GM13977 (cell line): ENCODE measurements at regions not wholly inside any gene's neighbourhood (a gene's known extent, or its start where the extent isn't known, plus 50 kb on each side); places are given as distances from the start of the nearest gene placed in this dataset.

Experiments used
- DNase-seq: peaks from one replicate; pipeline ENCODE4 v3.0.0; 2012; ENCODE audit warnings: low spot score
- in situ Hi-C: fragments of 300-500 bp; cut with MboI; formaldehyde crosslinking; loops from one replicate; pipeline ENCODE4 v1.12.0; 2022; ENCODE audit warnings: low sequenced_read_pairs, low pct_unique_long_range_greater_than_20kb, mixed read lengths, inconsistent platforms; ENCODE audit not compliant: unreplicated experiment
- TF ChIP-seq, protein P1 (sequence below): IDR thresholded peaks from 2 replicates; pipeline ENCODE4 v1.5.1; 2012; ENCODE audit warnings: mild to moderate bottlenecking, control low read depth; ENCODE audit not compliant: insufficient read depth; ENCODE audit errors: extremely low read depth, missing control alignments

GRCh38 chr7:49434846-49435245 is 338.6 kb upstream of the VWC2 start:
- TF ChIP-seq, protein P1, sequence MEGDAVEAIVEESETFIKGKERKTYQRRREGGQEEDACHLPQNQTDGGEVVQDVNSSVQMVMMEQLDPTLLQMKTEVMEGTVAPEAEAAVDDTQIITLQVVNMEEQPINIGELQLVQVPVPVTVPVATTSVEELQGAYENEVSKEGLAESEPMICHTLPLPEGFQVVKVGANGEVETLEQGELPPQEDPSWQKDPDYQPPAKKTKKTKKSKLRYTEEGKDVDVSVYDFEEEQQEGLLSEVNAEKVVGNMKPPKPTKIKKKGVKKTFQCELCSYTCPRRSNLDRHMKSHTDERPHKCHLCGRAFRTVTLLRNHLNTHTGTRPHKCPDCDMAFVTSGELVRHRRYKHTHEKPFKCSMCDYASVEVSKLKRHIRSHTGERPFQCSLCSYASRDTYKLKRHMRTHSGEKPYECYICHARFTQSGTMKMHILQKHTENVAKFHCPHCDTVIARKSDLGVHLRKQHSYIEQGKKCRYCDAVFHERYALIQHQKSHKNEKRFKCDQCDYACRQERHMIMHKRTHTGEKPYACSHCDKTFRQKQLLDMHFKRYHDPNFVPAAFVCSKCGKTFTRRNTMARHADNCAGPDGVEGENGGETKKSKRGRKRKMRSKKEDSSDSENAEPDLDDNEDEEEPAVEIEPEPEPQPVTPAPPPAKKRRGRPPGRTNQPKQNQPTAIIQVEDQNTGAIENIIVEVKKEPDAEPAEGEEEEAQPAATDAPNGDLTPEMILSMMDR: no peak
- no peak for DNase-seq
- in situ Hi-C loops: no loop called here

DNA sequence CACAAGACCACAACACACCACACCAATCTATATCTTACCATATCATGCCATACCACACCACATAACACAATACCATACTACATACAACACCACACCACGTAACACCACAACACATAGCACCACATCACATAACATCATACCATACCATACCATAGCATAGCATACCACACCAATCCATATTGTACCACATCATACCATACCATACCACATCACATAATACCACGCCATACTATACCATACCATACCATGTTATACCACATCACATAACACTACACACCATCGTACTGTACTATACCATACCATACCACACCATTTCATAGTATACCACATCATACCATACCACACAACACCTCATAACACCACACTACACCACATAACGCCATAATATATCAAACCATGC is 335.2 kb upstream of the VWC2 start:
- TF ChIP-seq, protein P1: no peak
- in situ Hi-C loops: no loop called here
- DNase-seq: no peak

- in situ Hi-C loops: no loop called here
Observed at GRCh38 chr7:49443515-49443914, 329.9 kb upstream of the VWC2 start.

GRCh38 chr7:49453486-49453885 is 320.0 kb upstream of the VWC2 start:
- no peak for DNase-seq
- TF ChIP-seq, protein P1: no peak
- in situ Hi-C loops: no loop called here

More at GRCh38 chr7:49443515-49443914, 329.9 kb upstream of the VWC2 start:
- TF ChIP-seq, protein P1: no peak
- DNase-seq: no peak

DNA sequence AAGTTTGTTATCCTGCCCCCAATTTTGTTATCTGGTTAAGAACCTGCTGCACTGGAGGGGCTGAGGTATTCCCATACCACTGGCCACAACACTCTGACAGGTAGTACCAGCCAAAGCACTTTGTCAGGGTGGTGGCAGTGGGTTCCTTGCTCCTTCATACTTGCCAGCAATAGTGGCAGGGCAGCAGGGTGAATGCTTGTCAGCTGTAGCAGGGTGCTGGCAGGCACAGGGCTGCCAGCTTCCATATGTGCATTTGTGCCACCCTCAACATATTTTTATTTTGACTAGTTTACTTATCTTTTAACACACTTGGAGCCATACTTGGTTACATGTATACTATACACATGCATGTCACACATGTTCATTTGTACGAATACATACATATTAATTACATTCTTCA is 294.0 kb upstream of the VWC2 start:
- in situ Hi-C loops: no loop called here
- no peak for DNase-seq
- TF ChIP-seq, protein P1: no peak

- in situ Hi-C loops: no loop called here
- TF ChIP-seq, protein P1: no peak
- DNase-seq: no peak
Observed at GRCh38 chr7:49479936-49480544, 293.4 kb upstream of the VWC2 start.
